GM18867 (cell line): ENCODE measurements at regions not wholly inside any gene's neighbourhood (a gene's known extent, or its start where the extent isn't known, plus 50 kb on each side); places are given as distances from the start of the nearest gene placed in this dataset.

Experiments
- ATAC-seq: cut with Tn5 transposase; IDR thresholded peaks from one replicate; pipeline ENCODE4 v1.9.1; 2021; ENCODE audit warnings: mild to moderate bottlenecking, moderate library complexity; ENCODE audit not compliant: unreplicated experiment

GRCh38 chr3:161987933-161988332 is 491.3 kb downstream of the OTOL1 start:
- no peak for ATAC-seq

- ATAC-seq: no peak
Measured at GRCh38 chr3:161989012-161989411, 492.4 kb downstream of the OTOL1 start.

- no peak for ATAC-seq
Measured at GRCh38 chr3:161990036-161990435, 493.4 kb downstream of the OTOL1 start.

- ATAC-seq: no peak
Measured at GRCh38 chr3:161991901-161992540, 495.4 kb downstream of the OTOL1 start.

- no peak for ATAC-seq
Measured at GRCh38 chr3:161999846-162000245, 503.2 kb downstream of the OTOL1 start.

- no peak for ATAC-seq
Measured at GRCh38 chr3:162007722-162008121, 511.1 kb downstream of the OTOL1 start.

GRCh38 chr3:162012633-162013032 is 516.0 kb downstream of the OTOL1 start:
- no peak for ATAC-seq

- ATAC-seq: no peak
Measured at GRCh38 chr3:162014284-162014683, 517.7 kb downstream of the OTOL1 start.

- ATAC-seq: no peak
Measured at GRCh38 chr3:162015856-162016255, 519.2 kb downstream of the OTOL1 start.

GRCh38 chr3:162019817-162020216 is 523.2 kb downstream of the OTOL1 start:
- no peak for ATAC-seq

- no peak for ATAC-seq
Measured at GRCh38 chr3:162021206-162021605, 524.6 kb downstream of the OTOL1 start.

- no peak for ATAC-seq
Measured at GRCh38 chr3:162022911-162023310, 526.3 kb downstream of the OTOL1 start.

- ATAC-seq: no peak
Measured at GRCh38 chr3:162029736-162030135, 533.1 kb downstream of the OTOL1 start.

- ATAC-seq: no peak
Measured at GRCh38 chr3:162034368-162034767, 537.8 kb downstream of the OTOL1 start.

GRCh38 chr3:162041622-162042021 is 545.0 kb downstream of the OTOL1 start:
- ATAC-seq: no peak

GRCh38 chr3:162052636-162053035 is 556.0 kb downstream of the OTOL1 start:
- ATAC-seq: no peak

GRCh38 chr3:162072656-162073164 is 576.1 kb downstream of the OTOL1 start:
- ATAC-seq: no peak

GRCh38 chr3:162073422-162073975 is 576.9 kb downstream of the OTOL1 start:
- ATAC-seq: no peak

- no peak for ATAC-seq
Measured at GRCh38 chr3:162077108-162077507, 580.5 kb downstream of the OTOL1 start.

GRCh38 chr3:162082516-162082915 is 585.9 kb downstream of the OTOL1 start:
- ATAC-seq: no peak

GRCh38 chr3:162087361-162087760 is 590.8 kb downstream of the OTOL1 start:
- no peak for ATAC-seq

- ATAC-seq: no peak
Measured at GRCh38 chr3:162092751-162093150, 596.1 kb downstream of the OTOL1 start.

- ATAC-seq: no peak
Measured at GRCh38 chr3:162094301-162094700, 597.7 kb downstream of the OTOL1 start.
